NCI-H82 treated with DMSO at 0.1 percent for 48 hours (cell line): ENCODE measurements at regions not wholly inside any gene's neighbourhood (a gene's known extent, or its start where the extent isn't known, plus 50 kb on each side); places are given as distances from the start of the nearest gene placed in this dataset.

Source experiments
- DNase-seq: peaks from one replicate; lab custom pipeline; 2025; ENCODE audit not compliant: unreplicated experiment; lab: John Stamatoyannopoulos, UW

- DNase-seq = no peak
Observed at GRCh38 chr14:51307551-51307950, 67.5 kb downstream of the TMX1 start.

GRCh38 chr14:51308866-51309265, 68.8 kb downstream of the TMX1 start:
- DNase-seq = no peak

GRCh38 chr14:51310505-51310944, 70.5 kb downstream of the TMX1 start:
- DNase-seq = no peak

GRCh38 chr14:51314321-51315015, 74.4 kb downstream of the TMX1 start:
- DNase-seq = no peak

- DNase-seq = no peak
Observed at GRCh38 chr14:51317373-51317772, 77.3 kb downstream of the TMX1 start.

- peak; percentile 61 for DNase-seq
Observed at GRCh38 chr14:51318813-51319597, 79.0 kb downstream of the TMX1 start.

GRCh38 chr14:51321036-51321435, 81.0 kb downstream of the TMX1 start:
- DNase-seq = no peak

- no peak for DNase-seq
Observed at GRCh38 chr14:51323492-51323891, 83.4 kb downstream of the TMX1 start.

GRCh38 chr14:51327376-51327775, 87.3 kb downstream of the TMX1 start:
- no peak for DNase-seq

GRCh38 chr14:51328064-51328771, 88.2 kb downstream of the TMX1 start:
- no peak for DNase-seq

GRCh38 chr14:51328772-51329353, 88.8 kb downstream of the TMX1 start:
- DNase-seq = no peak

- DNase-seq = peak; percentile 84
Observed at GRCh38 chr14:51331486-51332367, 91.7 kb downstream of the TMX1 start.

- no peak for DNase-seq
Observed at GRCh38 chr14:51333299-51333698, 93.3 kb downstream of the TMX1 start.

GRCh38 chr14:51333901-51334521, 94.0 kb downstream of the TMX1 start:
- no peak for DNase-seq

GRCh38 chr14:51334566-51334965, 94.5 kb downstream of the TMX1 start:
- DNase-seq = no peak

GRCh38 chr14:51335531-51335930, 95.5 kb downstream of the TMX1 start:
- DNase-seq = no peak

- DNase-seq = no peak
Observed at GRCh38 chr14:51335961-51336723, 96.1 kb downstream of the TMX1 start.

- DNase-seq = no peak
Observed at GRCh38 chr14:51336734-51337133, 96.7 kb downstream of the TMX1 start.

GRCh38 chr14:51337520-51337919, 97.5 kb downstream of the TMX1 start:
- no peak for DNase-seq
